GM12892 (cell line): ENCODE measurements at regions not wholly inside any gene's neighbourhood (a gene's known extent, or its start where the extent isn't known, plus 50 kb on each side); places are given as distances from the start of the nearest gene placed in this dataset.

Source experiments
- POLR2A ChIP-seq: IDR thresholded peaks from 2 replicates; pipeline ENCODE4 v1.6.1; 2011; ENCODE audit warnings: low read depth, low read length, control low read depth
- POLR2AphosphoS5 ChIP-seq: IDR thresholded peaks from 2 replicates; pipeline ENCODE4 v1.6.1; 2011; ENCODE audit warnings: low read depth, low read length, control low read depth
- TAF1 ChIP-seq: IDR thresholded peaks from 2 replicates; pipeline ENCODE4 v1.6.1; 2011; ENCODE audit warnings: low read depth, mild to moderate bottlenecking, control low read depth, low read length, borderline replicate concordance

- TF ChIP-seq POLR2A (no peak), TAF1 (no peak), POLR2AphosphoS5 (no peak)
These were observed 381.0 kb upstream of the ID2 start for GRCh38 chr2:8300905-8301304.
